ENCODE measurements at regions not wholly inside any gene's neighbourhood (a gene's known extent, or its start where the extent isn't known, plus 50 kb on each side); places are given as distances from the start of the nearest gene placed in this dataset.
"Not testable (repeated sequence)": the region's sequence is repeated elsewhere in the genome, so short reads cannot be mapped to it uniquely, and the experiment has no call there.

DNA sequence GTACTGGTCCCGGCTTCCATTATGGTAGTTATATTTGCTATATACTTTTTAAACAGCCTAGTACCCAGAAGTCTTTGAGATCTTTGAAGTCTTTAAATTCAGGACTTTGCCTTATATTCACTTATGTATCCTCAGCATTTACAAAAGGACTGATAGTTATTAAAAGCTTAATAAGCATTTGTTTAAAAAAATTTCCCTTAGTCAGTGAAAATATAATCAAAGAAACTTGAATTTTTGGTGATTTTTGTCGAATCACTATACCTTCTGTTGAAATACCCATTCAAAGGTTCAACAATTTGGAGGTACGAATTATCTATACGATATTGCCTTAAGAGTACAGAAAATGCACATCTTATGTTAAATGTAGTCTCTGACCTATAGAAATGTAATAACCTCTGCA lies 721.4 kb downstream of the NSUN3 start:
- Histone ChIP-seq H3K27me3 (ENCODE audit: control insufficient read depth, insufficient read depth, low read length) (no peaks in the 10 kb centered on the region), H3K4me3 (ENCODE audit: low read length) (no peak overlapping the region), H3K27ac (ENCODE audit: low read length) (no peak overlapping the region), H3K9me3 (ENCODE audit: control insufficient read depth, insufficient read depth, low read length) (no peaks in the 10 kb centered on the region), H3K4me1 (ENCODE audit: control insufficient read depth, insufficient read depth, low read length) (no peaks in the 10 kb centered on the region), H3K36me3 (ENCODE audit: control insufficient read depth, insufficient read depth, low read length) (no peaks in the 10 kb centered on the region)
- DNase-seq (ENCODE audit: low read depth, low spot score), result no peak
- no CpG with 5 or more reads among the region's 4 CpGs for WGBS (ENCODE audit: insufficient coverage, insufficient read length)

DNA sequence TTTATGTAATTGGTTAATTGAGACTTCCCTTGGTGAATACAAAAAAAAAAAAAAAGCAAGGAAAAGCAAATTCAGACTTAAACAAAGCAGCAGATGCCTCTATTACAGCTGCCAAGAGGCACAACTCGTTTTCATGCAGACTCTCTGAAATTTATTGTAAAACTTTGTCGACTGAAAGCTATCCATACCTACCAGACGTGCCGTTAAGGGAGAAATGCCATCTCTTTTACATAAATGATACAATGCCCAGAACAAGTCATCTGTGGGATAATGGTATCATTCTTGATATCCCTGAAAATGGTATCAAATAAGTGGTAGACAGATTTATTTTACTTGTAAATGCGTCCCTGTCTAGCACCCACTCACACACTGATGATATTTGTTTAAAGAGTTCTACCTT lies 724.2 kb downstream of the NSUN3 start:
- Histone ChIP-seq H3K4me3 (ENCODE audit: low read length) (no peak overlapping the region), H3K27me3 (ENCODE audit: control insufficient read depth, insufficient read depth, low read length) (no peaks in the 10 kb centered on the region), H3K27ac (ENCODE audit: low read length) (no peak overlapping the region), H3K4me1 (ENCODE audit: control insufficient read depth, insufficient read depth, low read length) (no peaks in the 10 kb centered on the region), H3K9me3 (ENCODE audit: control insufficient read depth, insufficient read depth, low read length) (no peaks in the 10 kb centered on the region), H3K36me3 (ENCODE audit: control insufficient read depth, insufficient read depth, low read length) (no peaks in the 10 kb centered on the region)
- WGBS (ENCODE audit: insufficient coverage, insufficient read length), result no CpG with 5 or more reads among the region's 5 CpGs
- DNase-seq (ENCODE audit: low read depth, low spot score), result no peak

DNA sequence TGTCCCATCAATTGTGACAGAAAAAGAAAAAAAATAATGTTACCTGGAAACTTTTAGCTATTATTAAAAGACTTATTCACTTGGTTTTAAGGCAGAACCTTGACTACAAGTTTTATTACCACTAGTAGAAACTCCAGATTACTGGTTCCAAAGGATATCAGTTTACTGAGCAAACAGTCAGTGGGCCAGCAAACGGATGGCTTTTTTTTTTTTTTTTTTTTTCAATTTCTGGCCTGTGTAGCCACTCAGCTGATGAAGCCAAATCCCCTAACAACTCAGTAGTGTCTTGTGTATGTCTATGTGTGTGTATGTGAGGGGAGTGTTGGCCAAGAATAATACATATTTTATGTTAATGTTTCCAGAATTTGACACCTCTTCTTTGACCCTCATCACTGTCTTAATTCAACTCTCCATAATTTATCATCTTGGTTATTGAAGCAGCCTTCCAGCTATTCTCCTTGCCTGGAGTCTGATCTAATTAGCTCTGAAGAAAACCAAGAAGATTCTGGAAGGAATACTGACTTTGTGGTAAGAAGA lies 724.9 kb downstream of the NSUN3 start:
- H3K27me3 ChIP-seq (ENCODE audit: control insufficient read depth, insufficient read depth, low read length), result no peaks in the 10 kb centered on the region
- H3K4me3 ChIP-seq (ENCODE audit: low read length), result no peak overlapping the region
- DNase-seq (ENCODE audit: low read depth, low spot score), result no peak
- no peaks in the 10 kb centered on the region for H3K9me3 ChIP-seq (ENCODE audit: control insufficient read depth, insufficient read depth, low read length)
- no peaks in the 10 kb centered on the region for H3K4me1 ChIP-seq (ENCODE audit: control insufficient read depth, insufficient read depth, low read length)
- no peak overlapping the region for H3K27ac ChIP-seq (ENCODE audit: low read length)
- H3K36me3 ChIP-seq (ENCODE audit: control insufficient read depth, insufficient read depth, low read length), result no peaks in the 10 kb centered on the region
- WGBS (ENCODE audit: insufficient coverage, insufficient read length), result no CpG with 5 or more reads among the region's 1 CpG

DNA sequence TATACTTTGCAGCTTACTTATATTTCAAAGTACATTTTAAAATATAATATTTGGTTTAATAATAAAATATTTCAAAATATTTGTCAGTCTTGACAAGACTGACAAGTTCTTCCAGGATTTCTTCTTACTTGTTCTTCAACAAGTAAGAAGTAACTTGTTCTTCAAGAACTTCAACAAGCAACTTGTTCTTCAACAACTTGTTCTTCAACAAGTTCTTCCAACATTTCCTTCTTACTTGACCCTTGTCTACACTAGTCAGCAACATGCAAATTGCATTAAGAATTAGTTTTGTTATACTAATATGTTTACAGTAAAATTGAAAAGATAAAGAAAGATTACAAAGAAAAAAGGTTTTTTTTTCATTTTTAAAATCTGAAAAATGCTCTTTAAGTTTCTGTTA lies 731.7 kb downstream of the NSUN3 start:
- no peak overlapping the region for H3K27ac ChIP-seq (ENCODE audit: low read length)
- no peaks in the 10 kb centered on the region for H3K4me1 ChIP-seq (ENCODE audit: control insufficient read depth, insufficient read depth, low read length)
- no peaks in the 10 kb centered on the region for H3K9me3 ChIP-seq (ENCODE audit: control insufficient read depth, insufficient read depth, low read length)
- H3K36me3 ChIP-seq (ENCODE audit: control insufficient read depth, insufficient read depth, low read length), result no peaks in the 10 kb centered on the region
- no peak overlapping the region for H3K4me3 ChIP-seq (ENCODE audit: low read length)
- H3K27me3 ChIP-seq (ENCODE audit: control insufficient read depth, insufficient read depth, low read length), result no peaks in the 10 kb centered on the region
- DNase-seq (ENCODE audit: low read depth, low spot score), result no peak

DNA sequence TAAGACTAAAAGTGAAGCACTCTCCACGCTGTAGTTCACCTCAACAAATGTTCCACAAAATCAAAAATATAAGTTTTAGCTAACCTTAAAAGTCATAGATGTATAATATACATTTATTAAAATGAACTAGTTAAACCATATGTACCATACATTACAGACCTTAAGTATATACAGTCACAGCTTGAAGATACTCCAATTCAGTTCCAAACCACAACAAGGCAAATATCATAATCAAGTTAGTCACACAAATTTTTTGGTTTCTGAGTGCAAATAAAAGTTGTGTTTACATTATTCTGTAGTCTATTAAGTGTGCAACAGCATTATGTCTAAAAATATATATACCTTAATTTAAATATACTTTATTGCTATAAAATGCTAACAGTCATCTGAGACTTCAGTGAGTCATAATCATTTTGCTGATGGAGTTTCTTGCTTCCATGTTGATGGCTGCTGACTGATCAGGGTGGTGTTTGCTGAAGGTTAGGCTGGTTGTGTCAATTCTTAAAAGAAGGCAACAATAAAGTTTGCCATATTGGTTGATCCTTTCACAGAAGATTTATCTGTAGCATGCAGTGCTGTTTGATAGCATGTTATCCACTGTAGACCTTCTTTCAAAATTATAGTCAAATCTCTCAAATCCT lies 736.7 kb downstream of the NSUN3 start:
- H3K36me3 ChIP-seq (ENCODE audit: control insufficient read depth, insufficient read depth, low read length), result no peaks in the 10 kb centered on the region
- H3K4me1 ChIP-seq (ENCODE audit: control insufficient read depth, insufficient read depth, low read length), result no peaks in the 10 kb centered on the region
- H3K27ac ChIP-seq (ENCODE audit: low read length), result no peak overlapping the region
- no peaks in the 10 kb centered on the region for H3K9me3 ChIP-seq (ENCODE audit: control insufficient read depth, insufficient read depth, low read length)
- no peak for DNase-seq (ENCODE audit: low read depth, low spot score)
- H3K27me3 ChIP-seq (ENCODE audit: control insufficient read depth, insufficient read depth, low read length), result no peaks in the 10 kb centered on the region
- no peak overlapping the region for H3K4me3 ChIP-seq (ENCODE audit: low read length)
- no CpG with 5 or more reads among the region's 1 CpG for WGBS (ENCODE audit: insufficient coverage, insufficient read length)

DNA sequence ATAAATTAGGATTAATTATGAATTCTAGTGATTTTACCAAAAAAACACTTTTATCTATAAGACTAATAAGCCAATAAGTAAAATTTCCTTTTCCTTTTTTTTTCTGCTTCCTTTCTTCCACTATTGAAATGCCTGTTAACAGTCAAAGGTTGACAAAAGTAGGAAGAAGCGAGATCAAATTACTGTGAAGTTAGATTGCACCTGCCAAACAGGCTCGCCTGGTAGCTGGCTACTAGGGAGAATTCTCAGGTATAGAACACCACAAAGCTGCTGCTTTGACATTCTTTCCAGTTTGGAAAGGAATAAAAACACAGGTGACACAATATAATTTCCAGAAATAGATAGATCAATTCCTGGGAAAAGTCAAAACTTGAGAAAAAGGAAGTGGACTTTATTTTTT lies 749.0 kb downstream of the NSUN3 start:
- no peaks in the 10 kb centered on the region for H3K9me3 ChIP-seq (ENCODE audit: control insufficient read depth, insufficient read depth, low read length)
- no CpG with 5 or more reads among the region's 2 CpGs for WGBS (ENCODE audit: insufficient coverage, insufficient read length)
- no peak overlapping the region for H3K4me3 ChIP-seq (ENCODE audit: low read length)
- no peak overlapping the region for H3K27ac ChIP-seq (ENCODE audit: low read length)
- DNase-seq (ENCODE audit: low read depth, low spot score), result peak; percentile 5
- H3K27me3 ChIP-seq (ENCODE audit: control insufficient read depth, insufficient read depth, low read length), result no peaks in the 10 kb centered on the region
- H3K36me3 ChIP-seq (ENCODE audit: control insufficient read depth, insufficient read depth, low read length), result no peaks in the 10 kb centered on the region
- no peaks in the 10 kb centered on the region for H3K4me1 ChIP-seq (ENCODE audit: control insufficient read depth, insufficient read depth, low read length)

DNA sequence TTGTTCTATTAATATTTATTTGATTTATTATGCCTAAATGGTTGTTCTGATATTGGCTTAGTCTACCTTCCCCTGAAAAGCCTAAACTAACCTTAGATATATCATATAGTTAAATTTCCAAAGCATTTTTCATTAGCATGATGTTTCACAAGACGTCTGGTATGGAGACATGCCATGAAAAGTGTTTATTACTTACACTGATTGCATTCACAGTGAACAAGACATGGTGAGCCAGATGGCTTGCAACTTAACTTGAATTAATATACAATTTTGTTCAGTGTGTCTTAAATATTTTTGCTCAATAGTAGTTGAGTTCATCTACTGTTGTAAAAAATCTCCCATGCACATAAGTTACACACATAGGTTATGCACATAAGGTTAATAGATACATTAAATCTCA lies 758.4 kb downstream of the NSUN3 start:
- no peaks in the 10 kb centered on the region for H3K9me3 ChIP-seq (ENCODE audit: control insufficient read depth, insufficient read depth, low read length)
- H3K4me3 ChIP-seq (ENCODE audit: low read length), result no peak overlapping the region
- no CpG with 5 or more reads among the region's 1 CpG for WGBS (ENCODE audit: insufficient coverage, insufficient read length)
- no peak for DNase-seq (ENCODE audit: low read depth, low spot score)
- no peaks in the 10 kb centered on the region for H3K4me1 ChIP-seq (ENCODE audit: control insufficient read depth, insufficient read depth, low read length)
- no peaks in the 10 kb centered on the region for H3K36me3 ChIP-seq (ENCODE audit: control insufficient read depth, insufficient read depth, low read length)
- H3K27me3 ChIP-seq (ENCODE audit: control insufficient read depth, insufficient read depth, low read length), result no peaks in the 10 kb centered on the region
- H3K27ac ChIP-seq (ENCODE audit: low read length), result no peak overlapping the region

DNA sequence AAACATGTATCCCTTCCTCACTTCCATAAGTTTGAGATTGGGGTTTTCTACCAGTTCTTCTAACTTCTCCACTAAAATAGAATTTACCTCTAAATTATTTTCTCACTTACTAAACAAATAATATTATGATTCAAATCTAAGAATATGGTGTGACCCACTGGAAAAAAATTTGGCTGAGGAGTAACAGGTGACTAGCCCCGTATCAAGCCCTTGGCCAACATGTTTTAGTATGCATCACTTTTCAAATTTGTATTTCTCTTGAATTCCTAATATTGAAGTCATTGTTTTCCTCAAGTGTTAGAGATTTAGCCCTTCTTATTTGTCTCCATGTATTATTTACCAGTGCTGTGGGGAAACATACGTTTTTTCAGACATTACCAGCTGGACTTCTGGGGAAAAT lies 759.4 kb downstream of the NSUN3 start:
- Histone ChIP-seq H3K4me3 (ENCODE audit: low read length) (no peak overlapping the region), H3K4me1 (ENCODE audit: control insufficient read depth, insufficient read depth, low read length) (no peaks in the 10 kb centered on the region), H3K27ac (ENCODE audit: low read length) (no peak overlapping the region), H3K27me3 (ENCODE audit: control insufficient read depth, insufficient read depth, low read length) (no peaks in the 10 kb centered on the region), H3K36me3 (ENCODE audit: control insufficient read depth, insufficient read depth, low read length) (no peaks in the 10 kb centered on the region), H3K9me3 (ENCODE audit: control insufficient read depth, insufficient read depth, low read length) (no peaks in the 10 kb centered on the region)
- no peak for DNase-seq (ENCODE audit: low read depth, low spot score)
- WGBS (ENCODE audit: insufficient coverage, insufficient read length), result no CpG with 5 or more reads among the region's 2 CpGs

DNA sequence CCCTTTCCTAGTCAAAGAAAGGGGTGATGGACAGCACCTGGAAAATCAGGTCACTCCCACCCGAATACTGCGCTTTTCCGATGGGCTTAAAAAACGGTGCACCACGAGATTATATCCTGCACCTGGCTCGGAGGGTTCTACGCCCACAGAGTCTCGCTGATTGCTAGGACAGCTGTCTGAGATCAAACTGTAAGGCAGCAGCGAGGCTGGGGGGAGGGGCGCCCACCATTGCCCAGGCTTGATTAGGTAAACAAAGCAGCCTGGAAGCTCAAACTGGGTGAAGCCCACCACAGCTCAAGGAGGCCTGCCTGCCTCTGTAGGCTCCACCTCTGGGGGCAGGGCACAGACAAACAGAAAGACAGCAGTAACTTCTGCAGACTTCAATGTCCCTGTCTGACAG lies 783.4 kb downstream of the NSUN3 start:
- not testable (repeated sequence) for DNase-seq (ENCODE audit: low read depth, low spot score); H3K9me3 ChIP-seq (ENCODE audit: control insufficient read depth, insufficient read depth, low read length); H3K4me1 ChIP-seq (ENCODE audit: control insufficient read depth, insufficient read depth, low read length); H3K27me3 ChIP-seq (ENCODE audit: control insufficient read depth, insufficient read depth, low read length); H3K27ac ChIP-seq (ENCODE audit: low read length); H3K36me3 ChIP-seq (ENCODE audit: control insufficient read depth, insufficient read depth, low read length); H3K4me3 ChIP-seq (ENCODE audit: low read length)
- no CpG with 5 or more reads among the region's 10 CpGs for WGBS (ENCODE audit: insufficient coverage, insufficient read length)

DNA sequence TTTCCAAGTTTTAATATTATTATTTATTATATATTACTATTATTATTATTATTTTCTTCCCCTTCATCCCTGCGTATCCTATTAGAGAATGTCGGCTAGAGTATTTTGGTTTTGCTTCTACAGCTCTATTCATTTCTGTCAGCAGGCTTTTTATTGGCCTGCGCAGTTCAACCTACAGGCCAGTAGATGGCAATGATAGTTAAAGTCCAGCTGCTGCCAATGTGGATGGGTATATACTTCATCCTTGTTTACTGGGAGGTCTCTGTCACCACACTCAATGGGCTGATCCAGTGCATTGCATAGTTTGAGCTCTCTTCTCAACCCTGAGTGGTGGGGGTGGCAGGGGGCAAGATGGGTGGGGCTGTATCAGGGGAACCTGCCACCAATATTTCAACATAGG lies 799.8 kb downstream of the NSUN3 start:
- H3K36me3 ChIP-seq (ENCODE audit: control insufficient read depth, insufficient read depth, low read length), result no peaks in the 10 kb centered on the region
- peak; percentile 9 for DNase-seq (ENCODE audit: low read depth, low spot score)
- H3K27me3 ChIP-seq (ENCODE audit: control insufficient read depth, insufficient read depth, low read length), result no peaks in the 10 kb centered on the region
- no peak overlapping the region for H3K27ac ChIP-seq (ENCODE audit: low read length)
- H3K4me3 ChIP-seq (ENCODE audit: low read length), result no peak overlapping the region
- H3K4me1 ChIP-seq (ENCODE audit: control insufficient read depth, insufficient read depth, low read length), result no peaks in the 10 kb centered on the region
- peaks cover 2% of the 10 kb centered on the region for H3K9me3 ChIP-seq (ENCODE audit: control insufficient read depth, insufficient read depth, low read length)
- WGBS (ENCODE audit: insufficient coverage, insufficient read length), result no CpG with 5 or more reads among the region's 3 CpGs

DNA sequence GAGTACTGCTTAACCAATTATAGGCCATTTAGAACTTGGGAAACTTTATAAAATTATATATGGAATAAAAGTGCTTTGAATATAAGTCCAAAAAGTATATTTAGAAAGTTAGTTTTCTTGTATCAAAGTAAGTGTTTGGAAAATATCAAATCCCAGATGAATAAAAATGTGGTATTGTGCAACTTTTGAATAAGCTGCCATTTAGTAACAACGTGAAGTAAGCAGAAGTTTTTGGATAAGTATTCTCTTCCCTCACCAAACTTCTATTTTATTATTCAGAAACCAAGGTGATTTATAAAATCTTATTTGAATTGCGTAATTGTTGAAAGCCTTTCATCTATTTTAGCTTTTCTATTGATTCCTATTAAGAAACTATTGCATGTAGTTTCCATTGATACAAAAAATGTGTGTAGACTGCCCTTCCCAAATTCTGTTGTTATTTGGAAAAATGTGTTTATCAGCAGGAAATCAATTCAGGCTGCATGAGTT lies 806.2 kb downstream of the NSUN3 start:
- no CpG with 5 or more reads among the region's 2 CpGs for WGBS (ENCODE audit: insufficient coverage, insufficient read length)
- H3K27me3 ChIP-seq (ENCODE audit: control insufficient read depth, insufficient read depth, low read length), result no peaks in the 10 kb centered on the region
- no peaks in the 10 kb centered on the region for H3K4me1 ChIP-seq (ENCODE audit: control insufficient read depth, insufficient read depth, low read length)
- no peak overlapping the region for H3K4me3 ChIP-seq (ENCODE audit: low read length)
- peaks cover 2% of the 10 kb centered on the region; the same call in 1 of the 2 replicates for H3K9me3 ChIP-seq (ENCODE audit: control insufficient read depth, insufficient read depth, low read length)
- H3K36me3 ChIP-seq (ENCODE audit: control insufficient read depth, insufficient read depth, low read length), result no peaks in the 10 kb centered on the region
- no peak overlapping the region for H3K27ac ChIP-seq (ENCODE audit: low read length)
- DNase-seq (ENCODE audit: low read depth, low spot score), result no peak

Measured in iPS DF 6.9 (cell line).